Large intestine (tissue), 3 donors: ENCODE measurements at regions not wholly inside any gene's neighbourhood (a gene's known extent, or its start where the extent isn't known, plus 50 kb on each side); places are given as distances from the start of the nearest gene placed in this dataset.

Source experiments
- DNase-seq, 2 donors: peaks; one replicate each; pipeline versions ENCODE4 v3.0.0 to v3.0.0-alpha.2; 2013
- H3K27ac ChIP-seq: one replicate; pipeline ENCODE4 v1.5.1; 2013; ENCODE audit warnings: low read length
- H3K27me3 ChIP-seq: 2 replicates; pipeline ENCODE4 v1.6.1; 2013; ENCODE audit warnings: low read length; ENCODE audit not compliant: control insufficient read depth, insufficient read depth
- H3K36me3 ChIP-seq: 2 replicates; pipeline ENCODE4 v1.6.1; 2013; ENCODE audit warnings: low read length; ENCODE audit not compliant: control insufficient read depth, insufficient read depth
- H3K4me1 ChIP-seq: one replicate; pipeline ENCODE4 v1.6.1; 2013; ENCODE audit warnings: low read length; ENCODE audit not compliant: control insufficient read depth, insufficient read depth
- H3K4me3 ChIP-seq: one replicate; pipeline ENCODE4 v1.5.1; 2013; ENCODE audit warnings: low read length
- H3K9me3 ChIP-seq: one replicate; pipeline ENCODE4 v1.6.1; 2013; ENCODE audit warnings: mild to moderate bottlenecking, low read depth, low read length, moderate library complexity; ENCODE audit not compliant: control insufficient read depth
- WGBS: methylation state at CpG from one replicate; pipeline ENCODE4 v1.1.5; 2013; ENCODE audit warnings: low lambda C conversion rate; ENCODE audit not compliant: insufficient coverage; 5-methylcytosine and 5-hydroxymethylcytosine counted together

- no peak overlapping the region for H3K27ac ChIP-seq
- H3K27me3 ChIP-seq, result no peaks in the 10 kb centered on the region
- H3K4me3 ChIP-seq, result no peak overlapping the region
- no CpG with 5 or more reads among the region's 2 CpGs for WGBS
- DNase-seq, result no peak
- H3K9me3 ChIP-seq, result no peaks in the 10 kb centered on the region
- H3K4me1 ChIP-seq, result no peaks in the 10 kb centered on the region
- no peaks in the 10 kb centered on the region for H3K36me3 ChIP-seq
These were observed 67.2 kb upstream of the DAP start for GRCh38 chr5:10828241-10828640.

GRCh38 chr5:10827571-10827970 lies 66.5 kb upstream of the DAP start:
- Histone ChIP-seq H3K36me3 (no peaks in the 10 kb centered on the region), H3K27ac (no peak overlapping the region), H3K4me1 (no peaks in the 10 kb centered on the region), H3K4me3 (no peak overlapping the region), H3K9me3 (no peaks in the 10 kb centered on the region), H3K27me3 (no peaks in the 10 kb centered on the region)
- 100% methylated on average over 1 of the region's 1 CpG for WGBS
- no peak for DNase-seq

DNA sequence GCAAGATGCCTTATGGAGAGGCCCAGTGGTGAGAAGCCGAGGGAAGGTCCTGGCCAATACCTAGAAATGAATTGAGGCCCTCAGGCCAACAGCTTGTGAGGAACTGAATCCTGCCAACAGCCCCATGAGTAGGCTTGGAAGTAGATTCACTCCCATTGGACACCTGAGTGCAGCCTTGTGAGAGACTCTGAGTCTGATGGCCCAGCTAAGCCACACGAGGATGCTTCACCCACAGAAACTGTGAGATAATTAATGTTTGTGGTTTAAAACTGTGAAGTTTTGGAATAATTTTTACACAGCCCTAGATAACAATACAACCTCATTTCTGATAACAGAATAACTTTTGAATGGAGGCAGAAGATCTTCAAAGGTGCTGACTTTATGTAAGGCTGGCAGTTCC lies 65.9 kb upstream of the DAP start:
- Histone ChIP-seq H3K36me3 (no peaks in the 10 kb centered on the region), H3K27me3 (no peaks in the 10 kb centered on the region), H3K27ac (no peak overlapping the region), H3K4me1 (no peaks in the 10 kb centered on the region), H3K4me3 (no peak overlapping the region), H3K9me3 (no peaks in the 10 kb centered on the region)
- no peak for DNase-seq
- no CpG with 5 or more reads among the region's 2 CpGs for WGBS

- no peaks in the 10 kb centered on the region for H3K4me1 ChIP-seq
- DNase-seq, result no peak
- 94% methylated on average over 2 of the region's 4 CpGs for WGBS
- H3K9me3 ChIP-seq, result no peaks in the 10 kb centered on the region
- no peak overlapping the region for H3K27ac ChIP-seq
- H3K36me3 ChIP-seq, result no peaks in the 10 kb centered on the region
- H3K4me3 ChIP-seq, result no peak overlapping the region
- no peaks in the 10 kb centered on the region for H3K27me3 ChIP-seq
These were observed 65.0 kb upstream of the DAP start for GRCh38 chr5:10825897-10826644.

DNA sequence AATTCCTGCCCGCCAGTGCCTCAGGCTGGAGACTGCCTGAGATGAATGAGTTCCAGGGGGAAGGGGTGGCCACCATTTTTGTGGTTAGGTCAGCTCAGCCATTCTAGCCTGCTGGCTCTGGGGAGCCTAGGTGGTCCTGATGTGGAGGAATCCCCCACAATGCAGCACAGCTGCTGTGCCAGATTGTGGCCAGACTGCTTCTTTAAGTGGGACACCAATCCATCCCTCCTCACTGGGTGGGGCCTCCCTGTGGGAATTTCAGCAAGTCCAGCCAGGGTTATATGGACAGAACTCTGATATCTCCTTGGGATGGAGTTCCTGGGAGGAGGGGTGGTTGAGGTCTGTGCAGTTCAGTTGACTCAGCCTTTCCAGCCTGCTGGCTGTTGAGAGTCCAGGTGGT lies 51.2 kb upstream of the DAP start:
- no peak for DNase-seq
- Histone ChIP-seq H3K9me3 (no peaks in the 10 kb centered on the region), H3K4me1 (no peaks in the 10 kb centered on the region), H3K27me3 (no peaks in the 10 kb centered on the region), H3K27ac (no peak overlapping the region), H3K4me3 (no peak overlapping the region), H3K36me3 (no peaks in the 10 kb centered on the region)
- whole genome bisulfite sequencing, result no CpG with 5 or more reads among the region's 1 CpG
